A673 (cell line): ENCODE measurements at regions not wholly inside any gene's neighbourhood (a gene's known extent, or its start where the extent isn't known, plus 50 kb on each side); places are given as distances from the start of the nearest gene placed in this dataset.

Experiments
- EZH2 ChIP-seq: fragments of 200-600 bp; sonication (generic); IDR thresholded peaks from 2 replicates; pipeline ENCODE4 v1.6.1; 2017; ENCODE audit warnings: borderline replicate concordance, low read depth, mild to moderate bottlenecking, mixed read lengths, antibody characterized with exemption, low read length; ENCODE audit not compliant: poor library complexity, severe bottlenecking
- TF ChIP-seq, protein P1 (sequence below): fragments of 300-800, 200-600 bp; sonication (generic); conservative IDR thresholded peaks from 2 replicates; pipeline ENCODE4 v1.5.1; 2017; ENCODE audit warnings: low read depth, mild to moderate bottlenecking, antibody characterized with exemption, low read length, moderate library complexity, mixed read lengths

DNA sequence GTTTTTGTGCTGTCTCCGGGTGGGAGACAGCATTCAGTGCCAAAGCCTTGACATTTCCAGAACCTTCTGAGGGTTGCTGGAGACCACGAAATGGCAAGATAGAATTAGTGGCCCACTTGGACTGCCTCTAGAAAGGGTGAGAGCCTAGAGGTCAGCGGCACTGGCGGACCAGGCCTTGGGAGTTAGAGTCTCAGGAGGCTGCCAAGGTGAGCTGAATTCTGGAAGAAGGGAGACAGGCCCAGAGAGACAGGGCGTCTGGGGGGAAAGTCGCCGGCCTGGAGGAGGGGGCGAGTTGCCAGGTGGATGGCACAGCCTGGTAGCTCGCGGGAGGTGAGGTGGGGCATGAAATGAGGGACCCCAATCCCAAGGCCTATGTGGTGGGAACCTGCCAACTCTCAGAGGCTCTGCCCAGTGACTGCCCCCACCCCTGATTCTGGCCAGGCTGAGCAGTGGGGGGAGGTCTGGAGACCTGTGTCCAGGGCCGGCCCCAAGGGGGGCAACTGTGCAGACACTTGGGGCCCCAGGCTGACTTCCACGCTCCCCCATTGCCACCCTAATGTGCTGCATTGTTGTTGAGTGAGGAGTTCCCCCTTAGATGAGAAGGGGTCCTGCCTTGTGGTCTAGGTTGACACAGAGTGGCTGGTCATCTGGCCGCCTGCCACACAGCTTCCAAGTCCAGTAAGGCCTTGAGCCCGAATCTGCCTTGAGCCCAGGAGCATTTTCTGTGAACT is 211.1 kb upstream of the CIBAR2 start:
- TF ChIP-seq, protein P1, sequence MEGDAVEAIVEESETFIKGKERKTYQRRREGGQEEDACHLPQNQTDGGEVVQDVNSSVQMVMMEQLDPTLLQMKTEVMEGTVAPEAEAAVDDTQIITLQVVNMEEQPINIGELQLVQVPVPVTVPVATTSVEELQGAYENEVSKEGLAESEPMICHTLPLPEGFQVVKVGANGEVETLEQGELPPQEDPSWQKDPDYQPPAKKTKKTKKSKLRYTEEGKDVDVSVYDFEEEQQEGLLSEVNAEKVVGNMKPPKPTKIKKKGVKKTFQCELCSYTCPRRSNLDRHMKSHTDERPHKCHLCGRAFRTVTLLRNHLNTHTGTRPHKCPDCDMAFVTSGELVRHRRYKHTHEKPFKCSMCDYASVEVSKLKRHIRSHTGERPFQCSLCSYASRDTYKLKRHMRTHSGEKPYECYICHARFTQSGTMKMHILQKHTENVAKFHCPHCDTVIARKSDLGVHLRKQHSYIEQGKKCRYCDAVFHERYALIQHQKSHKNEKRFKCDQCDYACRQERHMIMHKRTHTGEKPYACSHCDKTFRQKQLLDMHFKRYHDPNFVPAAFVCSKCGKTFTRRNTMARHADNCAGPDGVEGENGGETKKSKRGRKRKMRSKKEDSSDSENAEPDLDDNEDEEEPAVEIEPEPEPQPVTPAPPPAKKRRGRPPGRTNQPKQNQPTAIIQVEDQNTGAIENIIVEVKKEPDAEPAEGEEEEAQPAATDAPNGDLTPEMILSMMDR: no peak
- TF ChIP-seq EZH2: no peak
